SU-DHL-6 (cell line): ENCODE measurements at regions not wholly inside any gene's neighbourhood (a gene's known extent, or its start where the extent isn't known, plus 50 kb on each side); places are given as distances from the start of the nearest gene placed in this dataset.

Source experiments
- H2AFZ ChIP-seq: fragments of 200-600 bp; sonication (generic); 2 replicates; pipeline ENCODE4 v1.6.1; 2014; ENCODE audit warnings: low read depth, mild to moderate bottlenecking, moderate library complexity, mixed read lengths, antibody characterized with exemption, low read length; ENCODE audit not compliant: severe bottlenecking
- H3F3A ChIP-seq: fragments of 200-600 bp; shearing (Covaris generic); 2 replicates; pipeline ENCODE4 v1.6.0; 2016; ENCODE audit warnings: antibody characterized with exemption, mild to moderate bottlenecking; ENCODE audit not compliant: insufficient read depth
- H3K27ac ChIP-seq: fragments of 200-600 bp; sonication (generic); 2 replicates; pipeline ENCODE4 v1.5.1; 2016; ENCODE audit warnings: low read depth, mild to moderate bottlenecking, low read length, moderate library complexity, mixed read lengths
- H3K27me3 ChIP-seq: fragments of 200-600 bp; sonication (generic), shearing (Covaris generic); 2 replicates; pipeline ENCODE4 v1.6.0; 2014; ENCODE audit warnings: mild to moderate bottlenecking, low read length
- H3K36me3 ChIP-seq: fragments of 200-600 bp; sonication (generic); 2 replicates; pipeline ENCODE4 v1.6.1; 2014; ENCODE audit warnings: mild to moderate bottlenecking, low read length, mixed read lengths
- H3K4me2 ChIP-seq: fragments of 300-600, 200-600 bp; shearing (Covaris generic), sonication (generic); 2 replicates; pipeline ENCODE4 v1.6.0; 2014; ENCODE audit warnings: low read length, low read depth, mild to moderate bottlenecking; ENCODE audit not compliant: poor library complexity, severe bottlenecking
- H3K4me3 ChIP-seq: fragments of 200-600 bp; sonication (generic); 2 replicates; pipeline ENCODE4 v1.5.1; 2014; ENCODE audit warnings: antibody characterized with exemption, low read length, mild to moderate bottlenecking, mixed read lengths; ENCODE audit not compliant: insufficient read depth, poor library complexity, severe bottlenecking
- H3K79me2 ChIP-seq: fragments of 200-600 bp; sonication (generic); 2 replicates; pipeline ENCODE4 v1.6.1; 2014; ENCODE audit warnings: mild to moderate bottlenecking, low read length, moderate library complexity; ENCODE audit not compliant: insufficient read depth
- H3K9ac ChIP-seq: fragments of 200-600 bp; sonication (generic); 2 replicates; pipeline ENCODE4 v1.7.0; 2014; ENCODE audit warnings: mild to moderate bottlenecking, low read length
- H3K9me2 ChIP-seq: fragments of 200-600 bp; sonication (generic); replicated peaks from 2 replicates; pipeline ENCODE4 v1.6.1; 2014; ENCODE audit warnings: low read length; ENCODE audit not compliant: insufficient read depth
- H3K9me3 ChIP-seq: fragments of 200-600 bp; sonication (generic); 2 replicates; pipeline ENCODE4 v1.6.1; 2014; ENCODE audit warnings: low read length, mixed read lengths; ENCODE audit not compliant: insufficient read depth
- H4K20me1 ChIP-seq: fragments of 200-600 bp; sonication (generic); 2 replicates; pipeline ENCODE4 v1.6.1; 2014; ENCODE audit warnings: low read depth, mild to moderate bottlenecking, antibody characterized with exemption, low read length, moderate library complexity, mixed read lengths
- EZH2phosphoT487 ChIP-seq: fragments of 200-600 bp; sonication (generic), shearing (Covaris generic); conservative IDR thresholded peaks from 2 replicates; pipeline ENCODE4 v1.6.1; 2018; ENCODE audit warnings: mild to moderate bottlenecking, antibody characterized with exemption, low read length, moderate library complexity, mixed read lengths
- TF ChIP-seq, protein P1 (sequence below): fragments of 200-600 bp; sonication (generic); IDR thresholded peaks from one replicate; pipeline ENCODE4 v1.5.1; 2017; ENCODE audit warnings: antibody characterized with exemption, mild to moderate bottlenecking, low read length, moderate library complexity; ENCODE audit not compliant: insufficient read depth, poor library complexity, severe bottlenecking

DNA sequence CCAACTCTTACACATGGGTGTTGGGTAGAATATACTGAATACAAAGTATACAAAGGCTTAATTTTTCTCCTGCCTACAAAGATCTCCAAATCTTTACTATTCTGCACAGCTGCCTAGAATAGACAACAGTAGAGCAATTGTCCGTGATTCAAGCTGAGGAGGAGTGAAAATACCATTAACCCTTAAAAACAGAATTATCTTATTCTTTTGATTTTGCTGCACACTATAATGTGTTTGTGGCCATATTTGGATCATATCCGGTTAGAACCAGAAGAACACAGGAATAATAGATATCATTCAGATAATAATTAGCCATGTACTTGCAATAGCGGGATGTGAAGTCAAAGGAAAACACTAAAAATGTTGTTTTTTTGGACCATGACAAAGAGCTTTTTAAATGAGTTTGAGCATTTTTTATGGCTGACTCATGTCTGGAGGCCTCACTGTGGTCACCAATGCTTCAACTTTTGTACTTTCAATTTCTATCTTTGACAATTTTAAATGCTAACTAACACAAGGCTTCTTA, 197.6 kb upstream of the FOXD3 start:
- Histone ChIP-seq H3K36me3 (no peaks in the 10 kb centered on the region), H3K4me2 (no peak overlapping the region), H2AFZ (no peak overlapping the region), H3K79me2 (no peaks in the 10 kb centered on the region), H3K9me3 (no peaks in the 10 kb centered on the region), H3K9me2 (no peaks in the 10 kb centered on the region), H3K27me3 (no peaks in the 10 kb centered on the region), H4K20me1 (no peaks in the 10 kb centered on the region), H3F3A (no peaks in the 10 kb centered on the region), H3K4me3 (no peak overlapping the region), H3K27ac (no peak overlapping the region), H3K9ac (no peak overlapping the region)
- TF ChIP-seq, protein P1, sequence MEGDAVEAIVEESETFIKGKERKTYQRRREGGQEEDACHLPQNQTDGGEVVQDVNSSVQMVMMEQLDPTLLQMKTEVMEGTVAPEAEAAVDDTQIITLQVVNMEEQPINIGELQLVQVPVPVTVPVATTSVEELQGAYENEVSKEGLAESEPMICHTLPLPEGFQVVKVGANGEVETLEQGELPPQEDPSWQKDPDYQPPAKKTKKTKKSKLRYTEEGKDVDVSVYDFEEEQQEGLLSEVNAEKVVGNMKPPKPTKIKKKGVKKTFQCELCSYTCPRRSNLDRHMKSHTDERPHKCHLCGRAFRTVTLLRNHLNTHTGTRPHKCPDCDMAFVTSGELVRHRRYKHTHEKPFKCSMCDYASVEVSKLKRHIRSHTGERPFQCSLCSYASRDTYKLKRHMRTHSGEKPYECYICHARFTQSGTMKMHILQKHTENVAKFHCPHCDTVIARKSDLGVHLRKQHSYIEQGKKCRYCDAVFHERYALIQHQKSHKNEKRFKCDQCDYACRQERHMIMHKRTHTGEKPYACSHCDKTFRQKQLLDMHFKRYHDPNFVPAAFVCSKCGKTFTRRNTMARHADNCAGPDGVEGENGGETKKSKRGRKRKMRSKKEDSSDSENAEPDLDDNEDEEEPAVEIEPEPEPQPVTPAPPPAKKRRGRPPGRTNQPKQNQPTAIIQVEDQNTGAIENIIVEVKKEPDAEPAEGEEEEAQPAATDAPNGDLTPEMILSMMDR: no peak
- no peak for TF ChIP-seq EZH2phosphoT487

DNA sequence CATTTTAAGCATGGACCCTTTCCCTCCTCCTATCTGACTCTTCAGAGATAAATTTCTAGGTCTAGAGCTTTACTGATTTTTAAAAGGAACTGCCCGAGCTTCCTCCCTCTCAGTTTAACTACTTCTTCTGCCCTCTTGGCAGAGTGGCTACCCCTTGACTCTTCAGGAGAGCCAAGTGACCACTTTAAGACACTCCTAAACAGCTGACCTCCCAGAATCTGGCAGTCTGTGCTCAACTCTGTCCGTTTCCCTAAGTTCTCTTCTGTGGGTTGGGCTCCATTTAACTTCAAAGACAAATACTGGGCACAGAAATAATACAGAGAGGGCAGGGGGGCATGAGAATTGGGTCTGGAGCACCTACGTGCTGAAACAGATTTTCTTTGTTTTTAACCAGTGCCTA, 196.3 kb upstream of the FOXD3 start:
- Histone ChIP-seq H2AFZ (no peak overlapping the region), H3K9me3 (no peaks in the 10 kb centered on the region), H3K4me3 (no peak overlapping the region), H3K79me2 (no peaks in the 10 kb centered on the region), H3K9me2 (no peaks in the 10 kb centered on the region), H3K27me3 (no peaks in the 10 kb centered on the region), H4K20me1 (no peaks in the 10 kb centered on the region), H3K36me3 (no peaks in the 10 kb centered on the region), H3F3A (no peaks in the 10 kb centered on the region), H3K9ac (no peak overlapping the region), H3K4me2 (no peak overlapping the region), H3K27ac (no peak overlapping the region)
- no peak for TF ChIP-seq EZH2phosphoT487
- TF ChIP-seq, protein P1: no peak

GRCh38 chr1:63127376-63127775, 195.0 kb upstream of the FOXD3 start:
- H3K27ac ChIP-seq: no peak overlapping the region
- no peak for TF ChIP-seq EZH2phosphoT487
- TF ChIP-seq, protein P1: no peak

More at GRCh38 chr1:63127376-63127775, 195.0 kb upstream of the FOXD3 start:
- no peak overlapping the region for H3K4me2 ChIP-seq
- no peak overlapping the region for H3K9ac ChIP-seq
- no peaks in the 10 kb centered on the region for H3K79me2 ChIP-seq
- no peaks in the 10 kb centered on the region for H4K20me1 ChIP-seq
- no peaks in the 10 kb centered on the region for H3K27me3 ChIP-seq
- H3K9me3 ChIP-seq: no peaks in the 10 kb centered on the region
- H3F3A ChIP-seq: no peaks in the 10 kb centered on the region
- no peaks in the 10 kb centered on the region for H3K9me2 ChIP-seq
- H2AFZ ChIP-seq: no peak overlapping the region
- H3K4me3 ChIP-seq: no peak overlapping the region
- H3K36me3 ChIP-seq: no peaks in the 10 kb centered on the region
